Loucy (cell line): ENCODE measurements at regions not wholly inside any gene's neighbourhood (a gene's known extent, or its start where the extent isn't known, plus 50 kb on each side); places are given as distances from the start of the nearest gene placed in this dataset.

Experiments used
- H2AFZ ChIP-seq: fragments of 200-600 bp; sonication (generic); 2 replicates; pipeline ENCODE4 v1.6.0; 2016; ENCODE audit warnings: antibody characterized with exemption, mild to moderate bottlenecking, low read length, moderate library complexity
- H3F3A ChIP-seq: fragments of 200-600 bp; 2 replicates; pipeline ENCODE4 v1.6.0; 2016; ENCODE audit warnings: antibody characterized with exemption, low read depth, mild to moderate bottlenecking
- H3K27me3 ChIP-seq: fragments of 200-600 bp; sonication (generic); 2 replicates; pipeline ENCODE4 v1.6.1; 2014; ENCODE audit warnings: low read length, mild to moderate bottlenecking; ENCODE audit not compliant: insufficient read depth, poor library complexity, severe bottlenecking
- H3K36me3 ChIP-seq: fragments of 200-600 bp; sonication (generic); 2 replicates; pipeline ENCODE4 v1.6.1; 2016; ENCODE audit warnings: low read length; ENCODE audit not compliant: insufficient read depth
- H3K4me1 ChIP-seq: fragments of 200-600 bp; sonication (generic); 2 replicates; pipeline ENCODE4 v1.5.1; 2014; ENCODE audit warnings: low read length, mild to moderate bottlenecking; ENCODE audit not compliant: insufficient read depth, poor library complexity, severe bottlenecking
- H3K4me2 ChIP-seq: fragments of 200-600 bp; sonication (generic); 2 replicates; pipeline ENCODE4 v1.6.0; 2014; ENCODE audit warnings: antibody characterized with exemption, low read length, low read depth, mild to moderate bottlenecking; ENCODE audit not compliant: poor library complexity, severe bottlenecking
- H3K4me3 ChIP-seq: fragments of 200-600 bp; sonication (generic); 2 replicates; pipeline ENCODE4 v1.5.1; 2014; ENCODE audit warnings: low read length, mild to moderate bottlenecking, mixed read lengths; ENCODE audit not compliant: poor library complexity, severe bottlenecking
- H3K79me2 ChIP-seq: fragments of 200-600 bp; sonication (generic); 2 replicates; pipeline ENCODE4 v1.6.1; 2014; ENCODE audit warnings: low read length; ENCODE audit not compliant: insufficient read depth
- H3K9ac ChIP-seq: fragments of 200-600 bp; sonication (generic); 2 replicates; pipeline ENCODE4 v1.6.0; 2014; ENCODE audit warnings: mild to moderate bottlenecking, low read depth, low read length, moderate library complexity; ENCODE audit not compliant: poor library complexity, severe bottlenecking
- H3K9me2 ChIP-seq: fragments of 200-600 bp; sonication (generic); replicated peaks from 2 replicates; pipeline ENCODE4 v1.6.1; 2016; ENCODE audit warnings: low read depth, low read length, mixed read lengths
- H3K9me3 ChIP-seq: fragments of 200-600 bp; sonication (generic); 2 replicates; pipeline ENCODE4 v1.6.1; 2014; ENCODE audit warnings: mild to moderate bottlenecking, antibody characterized with exemption, low read length, low read depth; ENCODE audit not compliant: insufficient read depth
- H4K20me1 ChIP-seq: fragments of 200-600 bp; sonication (generic); 2 replicates; pipeline ENCODE4 v1.6.0; 2014; ENCODE audit warnings: antibody characterized with exemption, low read length, mild to moderate bottlenecking; ENCODE audit not compliant: insufficient read depth, poor library complexity, severe bottlenecking
- EZH2phosphoT487 ChIP-seq: fragments of 200-600 bp; IDR thresholded peaks from 2 replicates; pipeline ENCODE4 v1.6.1; 2018; ENCODE audit warnings: antibody characterized with exemption, mild to moderate bottlenecking, moderate library complexity, borderline replicate concordance
- TF ChIP-seq, protein P1 (sequence below): fragments of 200-600 bp; sonication (generic); conservative IDR thresholded peaks from 2 replicates; pipeline ENCODE4 v1.5.1; 2014; ENCODE audit warnings: mild to moderate bottlenecking, antibody characterized with exemption, low read length

DNA sequence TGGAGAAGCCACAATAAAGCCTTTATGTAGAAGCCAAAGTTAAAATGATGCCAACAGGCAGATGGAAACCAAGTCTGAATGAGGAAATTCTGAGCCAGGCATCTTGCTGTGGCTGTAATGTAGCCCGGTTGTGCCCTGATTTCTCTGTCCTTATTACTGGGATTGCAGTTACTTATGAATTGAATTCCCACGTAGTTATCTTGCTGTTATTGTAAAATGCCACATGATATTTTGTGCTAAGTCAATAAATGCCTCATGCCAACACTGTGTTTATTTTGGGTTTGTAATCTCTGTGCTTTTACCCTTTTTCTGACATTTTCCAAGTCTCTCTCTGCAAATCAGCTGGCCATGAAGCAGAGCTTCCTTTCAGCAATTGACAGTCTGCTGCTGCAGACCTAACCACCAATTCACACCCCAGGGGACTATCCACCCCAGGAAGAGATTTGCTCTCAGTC, 486.1 kb upstream of the GOLIM4 start:
- TF ChIP-seq, protein P1, sequence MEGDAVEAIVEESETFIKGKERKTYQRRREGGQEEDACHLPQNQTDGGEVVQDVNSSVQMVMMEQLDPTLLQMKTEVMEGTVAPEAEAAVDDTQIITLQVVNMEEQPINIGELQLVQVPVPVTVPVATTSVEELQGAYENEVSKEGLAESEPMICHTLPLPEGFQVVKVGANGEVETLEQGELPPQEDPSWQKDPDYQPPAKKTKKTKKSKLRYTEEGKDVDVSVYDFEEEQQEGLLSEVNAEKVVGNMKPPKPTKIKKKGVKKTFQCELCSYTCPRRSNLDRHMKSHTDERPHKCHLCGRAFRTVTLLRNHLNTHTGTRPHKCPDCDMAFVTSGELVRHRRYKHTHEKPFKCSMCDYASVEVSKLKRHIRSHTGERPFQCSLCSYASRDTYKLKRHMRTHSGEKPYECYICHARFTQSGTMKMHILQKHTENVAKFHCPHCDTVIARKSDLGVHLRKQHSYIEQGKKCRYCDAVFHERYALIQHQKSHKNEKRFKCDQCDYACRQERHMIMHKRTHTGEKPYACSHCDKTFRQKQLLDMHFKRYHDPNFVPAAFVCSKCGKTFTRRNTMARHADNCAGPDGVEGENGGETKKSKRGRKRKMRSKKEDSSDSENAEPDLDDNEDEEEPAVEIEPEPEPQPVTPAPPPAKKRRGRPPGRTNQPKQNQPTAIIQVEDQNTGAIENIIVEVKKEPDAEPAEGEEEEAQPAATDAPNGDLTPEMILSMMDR = no peak
- no peak for TF ChIP-seq EZH2phosphoT487
- H3K79me2 ChIP-seq = no peaks in the 10 kb centered on the region
- no peaks in the 10 kb centered on the region for H3K36me3 ChIP-seq
- H3K4me2 ChIP-seq = no peak overlapping the region
- no peaks in the 10 kb centered on the region for H4K20me1 ChIP-seq
- no peak overlapping the region for H2AFZ ChIP-seq
- no peak overlapping the region for H3K9ac ChIP-seq
- H3K4me1 ChIP-seq = peaks cover 6% of the 10 kb centered on the region
- H3K4me3 ChIP-seq = no peak overlapping the region
- no peaks in the 10 kb centered on the region for H3K9me2 ChIP-seq
- H3K9me3 ChIP-seq = no peaks in the 10 kb centered on the region
- no peaks in the 10 kb centered on the region for H3K27me3 ChIP-seq
- H3F3A ChIP-seq = no peaks in the 10 kb centered on the region

DNA sequence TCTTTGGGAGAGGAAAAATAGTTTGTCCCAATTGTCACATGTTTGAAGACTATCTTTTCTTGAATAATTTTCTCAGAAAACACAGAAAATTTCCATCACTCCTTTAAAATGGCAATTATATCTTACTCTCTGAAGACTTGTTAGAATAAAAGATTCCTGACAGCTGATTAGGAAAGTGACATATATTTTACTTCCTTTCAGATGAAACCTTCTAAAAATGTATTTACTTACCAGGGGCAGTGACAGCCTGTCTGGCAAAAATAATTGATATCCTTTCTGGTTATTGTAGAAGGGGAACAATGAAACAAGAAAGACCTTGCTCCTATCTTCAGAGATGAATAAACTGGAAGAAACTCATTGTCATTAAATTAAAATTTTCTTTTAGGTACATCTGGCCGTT, 483.3 kb upstream of the GOLIM4 start:
- Histone ChIP-seq H3K9ac (no peak overlapping the region), H3K9me3 (no peaks in the 10 kb centered on the region), H3F3A (no peaks in the 10 kb centered on the region), H3K79me2 (no peaks in the 10 kb centered on the region), H3K36me3 (no peaks in the 10 kb centered on the region), H3K4me1 (no peaks in the 10 kb centered on the region), H3K4me3 (no peak overlapping the region), H3K4me2 (no peak overlapping the region), H3K9me2 (no peaks in the 10 kb centered on the region), H4K20me1 (no peaks in the 10 kb centered on the region), H3K27me3 (no peaks in the 10 kb centered on the region), H2AFZ (no peak overlapping the region)
- TF ChIP-seq, protein P1 = no peak
- no peak for TF ChIP-seq EZH2phosphoT487

DNA sequence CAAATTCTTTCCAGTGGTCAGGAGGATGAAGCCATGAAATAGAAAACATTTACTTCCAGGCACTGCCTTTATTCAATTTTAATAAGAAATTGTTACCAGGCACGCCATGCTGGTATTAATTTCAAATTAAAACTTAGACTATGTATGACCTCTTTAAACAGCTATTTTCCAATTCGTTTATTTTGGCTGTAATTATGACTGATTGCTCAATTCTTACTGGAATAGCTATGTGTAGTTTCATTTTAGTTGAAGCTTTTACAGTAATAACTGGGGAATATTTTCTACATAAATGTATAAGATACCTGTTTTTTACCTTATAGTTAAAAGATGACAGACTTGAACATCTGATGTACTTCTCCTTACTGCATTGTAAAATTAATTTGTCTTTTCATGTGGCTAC, 480.0 kb upstream of the GOLIM4 start:
- H3K27me3 ChIP-seq = no peaks in the 10 kb centered on the region
- H3K4me1 ChIP-seq = no peaks in the 10 kb centered on the region
- TF ChIP-seq, protein P1 = no peak
- TF ChIP-seq EZH2phosphoT487 = no peak
- H3K36me3 ChIP-seq = no peaks in the 10 kb centered on the region
- no peaks in the 10 kb centered on the region for H4K20me1 ChIP-seq
- no peak overlapping the region for H3K9ac ChIP-seq
- no peak overlapping the region for H3K4me2 ChIP-seq
- no peak overlapping the region for H2AFZ ChIP-seq
- no peaks in the 10 kb centered on the region for H3K9me2 ChIP-seq
- H3F3A ChIP-seq = no peaks in the 10 kb centered on the region
- no peaks in the 10 kb centered on the region for H3K9me3 ChIP-seq
- no peak overlapping the region for H3K4me3 ChIP-seq
- H3K79me2 ChIP-seq = no peaks in the 10 kb centered on the region
